ENCODE measurements at regions not wholly inside any gene's neighbourhood (a gene's known extent, or its start where the extent isn't known, plus 50 kb on each side); places are given as distances from the start of the nearest gene placed in this dataset.

DNA sequence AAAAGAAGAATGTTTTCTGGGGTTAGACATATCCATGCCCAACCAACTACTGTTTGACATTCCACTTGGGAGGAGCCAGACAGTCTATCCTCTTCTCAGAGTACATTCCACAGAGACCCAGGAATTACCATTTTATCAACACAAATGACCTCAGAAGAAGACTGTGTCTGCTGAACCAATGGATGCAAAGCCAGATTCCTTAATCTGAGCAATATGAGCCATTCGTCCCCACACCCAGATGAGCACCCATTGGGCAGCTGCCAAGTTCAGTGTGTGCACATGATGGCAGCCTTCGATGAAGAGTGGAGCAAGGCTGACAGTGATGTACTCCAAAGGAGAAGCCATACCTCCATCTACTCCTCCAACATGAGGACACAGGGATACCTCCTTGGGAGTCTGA lies 111.3 kb downstream of the ZNF674 start:
- in situ Hi-C loops (cut with HindIII; ENCODE audit: extremely low pct_ligation_motif_present, low pct_unique_long_range_greater_than_20kb), result no loop called here
- 0% methylated on average over 1 of the region's 2 CpGs for whole genome bisulfite sequencing (ENCODE audit: low lambda C conversion rate)

DNA sequence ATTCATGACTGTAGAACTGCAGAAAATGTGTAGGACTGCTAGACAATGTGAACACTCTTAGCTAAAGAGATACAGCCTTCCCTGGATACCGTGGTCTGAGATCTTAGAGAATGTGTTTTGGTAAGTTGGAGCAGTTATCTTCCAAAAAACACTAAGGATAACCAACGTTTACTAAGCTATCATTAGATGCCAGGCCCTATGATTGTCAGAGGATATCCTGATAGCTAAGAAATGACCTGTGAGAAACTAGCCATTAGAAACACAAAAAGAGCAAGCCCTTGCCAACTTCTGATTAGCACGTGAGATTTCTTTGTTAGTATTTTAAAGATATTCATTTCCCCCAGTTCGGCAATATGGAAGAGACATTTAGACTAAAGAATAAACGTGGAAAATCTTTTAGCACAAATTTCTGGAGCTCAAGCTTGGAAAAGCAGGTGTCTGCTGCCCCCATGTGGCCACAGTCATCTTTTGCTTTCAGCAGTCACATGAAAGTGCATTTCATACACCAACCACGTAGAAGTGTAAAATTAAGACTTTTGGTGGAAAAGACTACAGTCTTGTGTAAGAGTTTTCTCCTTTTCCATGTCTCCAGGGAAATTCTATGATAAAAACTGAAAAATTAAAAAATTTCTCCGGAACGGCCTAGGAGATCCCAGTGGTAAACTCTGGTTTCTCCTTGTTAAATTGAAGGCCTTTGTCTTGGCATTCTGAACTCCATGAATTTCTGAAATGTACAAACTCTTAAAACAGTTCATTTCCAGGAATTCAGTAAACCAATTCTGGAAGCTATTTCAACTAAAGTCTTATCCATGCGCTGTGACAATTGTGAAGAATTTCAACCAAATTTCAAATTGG lies 136.4 kb downstream of the ZNF674 start:
- DNase-seq (ENCODE audit: low spot score), result peak; percentile 18
- Histone ChIP-seq H3K27me3 (ENCODE audit: control insufficient read depth in 1 of 2, insufficient read depth in 2 of 2, low read length in 2 of 2) (no peaks in the 10 kb centered on the region; a peak in 1 of 5 replicates), H2AFZ (ENCODE audit: low read length) (no peak overlapping the region), H3K9me3 (ENCODE audit: low read length) (no peaks in the 10 kb centered on the region), H3K79me2 (ENCODE audit: insufficient read depth, low read length) (no peaks in the 10 kb centered on the region), H3K36me3 (replicated peaks in 1 of 2; ENCODE audit: control insufficient read depth in 1 of 2, insufficient read depth in 2 of 2, low read length in 2 of 2) (no peaks in the 10 kb centered on the region), H3K4me2 (ENCODE audit: low read depth, low read length) (0 out of 2 replicates have a peak overlapping the region, but pooled peaks have one; percentile 3), H3K27ac (ENCODE audit: extremely low read length, insufficient read depth, low read length) (no peak overlapping the region), H3K4me3 (replicated peaks in 1 of 3; ENCODE audit: insufficient read depth in 1 of 3, low read depth in 2 of 3, low read length in 3 of 3) (no peak overlapping the region), H4K20me1 (ENCODE audit: insufficient read depth, low read length) (no peaks in the 10 kb centered on the region), H3K9ac (ENCODE audit: insufficient read depth, low read depth, low read length) (no peak overlapping the region), H3K4me1 (ENCODE audit: insufficient read depth, low read length) (no peaks in the 10 kb centered on the region)
- CTCF ChIA-PET (ENCODE audit: low intra/inter-chr PET ratio, low total read pairs), result interaction anchor here (0.9 to 1.5 kb wide), 2 partner anchors 22 to 28 kb away, joined by 3 to 6 read pairs; no protein-coding TSS in a partner anchor
- in situ Hi-C loops (cut with HindIII; ENCODE audit: extremely low pct_ligation_motif_present, low pct_unique_long_range_greater_than_20kb), result no loop called here
- ATAC-seq, result no peak
- no TSS peak for BruUV-seq (replicated peaks)
- WGBS (ENCODE audit: low lambda C conversion rate), result 1% methylated on average over 9 of the region's 9 CpGs
- intact Hi-C loops (cut with micrococcal nuclease; ENCODE audit: unreplicated experiment), result loop anchor here (5.0 to 10.0 kb wide), 2 partner anchors 894 to 1086 kb away; no protein-coding TSS in a partner anchor
- peak; percentile 63 for FAIRE-seq
- POLR2A ChIA-PET, result no interaction called here
- TF ChIP-seq CENPT (CRISPR knock-in tag; IDR thresholded peaks at IDR 0.05; ENCODE audit: low read depth) (no peak), ZNF274 (CRISPR knock-in tag; IDR thresholded peaks at IDR 0.05) (no peak), ZMYM4 (CRISPR knock-in tag; IDR thresholded peaks at IDR 0.05) (no peak), RAD21 (CRISPR knock-in tag; IDR thresholded peaks at IDR 0.05) (peak; percentile 68; the same call in 1 of the 2 replicates), ZNF780A (CRISPR knock-in tag; IDR thresholded peaks at IDR 0.05) (no peak)
- TF ChIP-seq, protein P1, sequence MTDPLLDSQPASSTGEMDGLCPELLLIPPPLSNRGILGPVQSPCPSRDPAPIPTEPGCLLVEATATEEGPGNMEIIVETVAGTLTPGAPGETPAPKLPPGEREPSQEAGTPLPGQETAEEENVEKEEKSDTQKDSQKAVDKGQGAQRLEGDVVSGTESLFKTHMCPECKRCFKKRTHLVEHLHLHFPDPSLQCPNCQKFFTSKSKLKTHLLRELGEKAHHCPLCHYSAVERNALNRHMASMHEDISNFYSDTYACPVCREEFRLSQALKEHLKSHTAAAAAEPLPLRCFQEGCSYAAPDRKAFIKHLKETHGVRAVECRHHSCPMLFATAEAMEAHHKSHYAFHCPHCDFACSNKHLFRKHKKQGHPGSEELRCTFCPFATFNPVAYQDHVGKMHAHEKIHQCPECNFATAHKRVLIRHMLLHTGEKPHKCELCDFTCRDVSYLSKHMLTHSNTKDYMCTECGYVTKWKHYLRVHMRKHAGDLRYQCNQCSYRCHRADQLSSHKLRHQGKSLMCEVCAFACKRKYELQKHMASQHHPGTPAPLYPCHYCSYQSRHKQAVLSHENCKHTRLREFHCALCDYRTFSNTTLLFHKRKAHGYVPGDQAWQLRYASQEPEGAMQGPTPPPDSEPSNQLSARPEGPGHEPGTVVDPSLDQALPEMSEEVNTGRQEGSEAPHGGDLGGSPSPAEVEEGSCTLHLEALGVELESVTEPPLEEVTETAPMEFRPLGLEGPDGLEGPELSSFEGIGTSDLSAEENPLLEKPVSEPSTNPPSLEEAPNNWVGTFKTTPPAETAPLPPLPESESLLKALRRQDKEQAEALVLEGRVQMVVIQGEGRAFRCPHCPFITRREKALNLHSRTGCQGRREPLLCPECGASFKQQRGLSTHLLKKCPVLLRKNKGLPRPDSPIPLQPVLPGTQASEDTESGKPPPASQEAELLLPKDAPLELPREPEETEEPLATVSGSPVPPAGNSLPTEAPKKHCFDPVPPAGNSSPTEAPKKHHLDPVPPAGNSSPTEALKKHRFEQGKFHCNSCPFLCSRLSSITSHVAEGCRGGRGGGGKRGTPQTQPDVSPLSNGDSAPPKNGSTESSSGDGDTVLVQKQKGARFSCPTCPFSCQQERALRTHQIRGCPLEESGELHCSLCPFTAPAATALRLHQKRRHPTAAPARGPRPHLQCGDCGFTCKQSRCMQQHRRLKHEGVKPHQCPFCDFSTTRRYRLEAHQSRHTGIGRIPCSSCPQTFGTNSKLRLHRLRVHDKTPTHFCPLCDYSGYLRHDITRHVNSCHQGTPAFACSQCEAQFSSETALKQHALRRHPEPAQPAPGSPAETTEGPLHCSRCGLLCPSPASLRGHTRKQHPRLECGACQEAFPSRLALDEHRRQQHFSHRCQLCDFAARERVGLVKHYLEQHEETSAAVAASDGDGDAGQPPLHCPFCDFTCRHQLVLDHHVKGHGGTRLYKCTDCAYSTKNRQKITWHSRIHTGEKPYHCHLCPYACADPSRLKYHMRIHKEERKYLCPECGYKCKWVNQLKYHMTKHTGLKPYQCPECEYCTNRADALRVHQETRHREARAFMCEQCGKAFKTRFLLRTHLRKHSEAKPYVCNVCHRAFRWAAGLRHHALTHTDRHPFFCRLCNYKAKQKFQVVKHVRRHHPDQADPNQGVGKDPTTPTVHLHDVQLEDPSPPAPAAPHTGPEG (CRISPR knock-in tag; IDR thresholded peaks at IDR 0.05), result no peak

More for the DNA sequence above, 111.3 kb downstream of the ZNF674 start:
- no peak overlapping the region for H3K4me2 ChIP-seq (ENCODE audit: low read depth, low read length)
- no peaks in the 10 kb centered on the region for H3K4me1 ChIP-seq (ENCODE audit: insufficient read depth, low read length)
- H2AFZ ChIP-seq (ENCODE audit: low read length), result no peak overlapping the region
- POLR2A ChIA-PET, result no interaction called here
- BruUV-seq (replicated peaks), result no TSS peak
- H3K4me3 ChIP-seq (replicated peaks in 1 of 3; ENCODE audit: insufficient read depth in 1 of 3, low read depth in 2 of 3, low read length in 3 of 3), result no peak overlapping the region
- intact Hi-C loops (cut with micrococcal nuclease; ENCODE audit: unreplicated experiment), result no loop called here
- H3K79me2 ChIP-seq (ENCODE audit: insufficient read depth, low read length), result no peaks in the 10 kb centered on the region
- no peak for ATAC-seq
- no peak for DNase-seq (ENCODE audit: low spot score)
- CTCF ChIA-PET (ENCODE audit: low intra/inter-chr PET ratio, low total read pairs), result no interaction called here
- no peak overlapping the region for H3K27ac ChIP-seq (ENCODE audit: extremely low read length, insufficient read depth, low read length)
- H3K36me3 ChIP-seq (replicated peaks in 1 of 2; ENCODE audit: control insufficient read depth in 1 of 2, insufficient read depth in 2 of 2, low read length in 2 of 2), result no peaks in the 10 kb centered on the region
- H3K9ac ChIP-seq (ENCODE audit: insufficient read depth, low read depth, low read length), result no peak overlapping the region
- no peaks in the 10 kb centered on the region; a peak in 1 of 5 replicates for H3K27me3 ChIP-seq (ENCODE audit: control insufficient read depth in 1 of 2, insufficient read depth in 2 of 2, low read length in 2 of 2)
- no peak for FAIRE-seq
- H3K9me3 ChIP-seq (ENCODE audit: low read length), result no peaks in the 10 kb centered on the region
- H4K20me1 ChIP-seq (ENCODE audit: insufficient read depth, low read length), result no peaks in the 10 kb centered on the region
- TF ChIP-seq ZFYVE20 (CRISPR knock-in tag; IDR thresholded peaks at IDR 0.05; ENCODE audit: borderline replicate concordance, low read depth) (no peak), ZNF138 (CRISPR knock-in tag; IDR thresholded peaks at IDR 0.05; ENCODE audit: low read depth) (no peak)
- TF ChIP-seq, protein P2, sequence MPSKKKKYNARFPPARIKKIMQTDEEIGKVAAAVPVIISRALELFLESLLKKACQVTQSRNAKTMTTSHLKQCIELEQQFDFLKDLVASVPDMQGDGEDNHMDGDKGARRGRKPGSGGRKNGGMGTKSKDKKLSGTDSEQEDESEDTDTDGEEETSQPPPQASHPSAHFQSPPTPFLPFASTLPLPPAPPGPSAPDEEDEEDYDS (CRISPR knock-in tag; IDR thresholded peaks at IDR 0.05), result no peak
- TF ChIP-seq, protein P3, sequence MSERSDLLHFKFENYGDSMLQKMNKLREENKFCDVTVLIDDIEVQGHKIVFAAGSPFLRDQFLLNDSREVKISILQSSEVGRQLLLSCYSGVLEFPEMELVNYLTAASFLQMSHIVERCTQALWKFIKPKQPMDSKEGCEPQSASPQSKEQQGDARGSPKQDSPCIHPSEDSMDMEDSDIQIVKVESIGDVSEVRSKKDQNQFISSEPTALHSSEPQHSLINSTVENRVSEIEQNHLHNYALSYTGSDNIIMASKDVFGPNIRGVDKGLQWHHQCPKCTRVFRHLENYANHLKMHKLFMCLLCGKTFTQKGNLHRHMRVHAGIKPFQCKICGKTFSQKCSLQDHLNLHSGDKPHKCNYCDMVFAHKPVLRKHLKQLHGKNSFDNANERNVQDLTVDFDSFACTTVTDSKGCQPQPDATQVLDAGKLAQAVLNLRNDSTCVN (CRISPR knock-in tag; IDR thresholded peaks at IDR 0.05; ENCODE audit: borderline replicate concordance), result no peak
